ENCODE measurements at regions not wholly inside any gene's neighbourhood (a gene's known extent, or its start where the extent isn't known, plus 50 kb on each side); places are given as distances from the start of the nearest gene placed in this dataset.
A peak's percentile ranks its signal among the peaks of the same experiment; 100 is the strongest.

GRCh38 chr1:91591175-91591974 lies 90.7 kb downstream of the CDC7 start:
- Histone ChIP-seq H3K27ac (no peak overlapping the region), H3K27me3 (no peaks in the 10 kb centered on the region), H3K36me3 (no peaks in the 10 kb centered on the region), H3K4me3 (no peak overlapping the region), H3K4me1 (peaks cover 0 to 19% of the 10 kb centered on the region in 2 donors), H3K9me3 (no peaks in the 10 kb centered on the region)
- TF ChIP-seq CTCF (IDR thresholded peaks at IDR 0.05) = no peak
- DNase-seq (ENCODE audit: low spot score) = peak; percentile 46

- DNase-seq (ENCODE audit: low spot score) = no peak
- H3K27me3 ChIP-seq = no peaks in the 10 kb centered on the region
- TF ChIP-seq CTCF (IDR thresholded peaks at IDR 0.05) = no peak
- H3K27ac ChIP-seq = no peak overlapping the region
- no peaks in the 10 kb centered on the region for H3K36me3 ChIP-seq
- H3K4me1 ChIP-seq = peaks cover 0 to 19% of the 10 kb centered on the region in 2 donors
- no peak overlapping the region for H3K4me3 ChIP-seq
- H3K9me3 ChIP-seq = no peaks in the 10 kb centered on the region
These were observed 92.2 kb downstream of the CDC7 start for GRCh38 chr1:91592716-91593477.

- no peak for TF ChIP-seq CTCF (IDR thresholded peaks at IDR 0.05)
- DNase-seq (ENCODE audit: low spot score) = no peak
- H3K27me3 ChIP-seq = no peaks in the 10 kb centered on the region
- no peak overlapping the region for H3K27ac ChIP-seq
- H3K36me3 ChIP-seq = no peaks in the 10 kb centered on the region
- H3K9me3 ChIP-seq = no peaks in the 10 kb centered on the region
- no peak overlapping the region for H3K4me3 ChIP-seq
- peaks cover 0 to 19% of the 10 kb centered on the region in 2 donors for H3K4me1 ChIP-seq
These were observed 93.9 kb downstream of the CDC7 start for GRCh38 chr1:91594383-91595055.

- no peak for DNase-seq (ENCODE audit: low spot score)
- Histone ChIP-seq H3K4me3 (no peak overlapping the region), H3K27ac (no peak overlapping the region), H3K9me3 (no peaks in the 10 kb centered on the region), H3K36me3 (no peaks in the 10 kb centered on the region), H3K27me3 (no peaks in the 10 kb centered on the region), H3K4me1 (peaks cover 0 to 18% of the 10 kb centered on the region in 2 donors)
- no peak for TF ChIP-seq CTCF (IDR thresholded peaks at IDR 0.05)
These were observed 95.8 kb downstream of the CDC7 start for GRCh38 chr1:91596474-91596873.

GRCh38 chr1:91597215-91597614 lies 96.6 kb downstream of the CDC7 start:
- no peak for TF ChIP-seq CTCF (IDR thresholded peaks at IDR 0.05)
- Histone ChIP-seq H3K4me1 (peaks cover 0 to 15% of the 10 kb centered on the region in 2 donors), H3K36me3 (no peaks in the 10 kb centered on the region)

More at GRCh38 chr1:91597215-91597614, 96.6 kb downstream of the CDC7 start:
- Histone ChIP-seq H3K27ac (no peak overlapping the region), H3K9me3 (no peaks in the 10 kb centered on the region), H3K4me3 (no peak overlapping the region), H3K27me3 (no peaks in the 10 kb centered on the region)
- no peak for DNase-seq (ENCODE audit: low spot score)
